ENCODE measurements at regions not wholly inside any gene's neighbourhood (a gene's known extent, or its start where the extent isn't known, plus 50 kb on each side); places are given as distances from the start of the nearest gene placed in this dataset.

- Histone ChIP-seq H3K9me3 (no peaks in the 10 kb centered on the region), H3K27ac (no peak overlapping the region), H3K27me3 (ENCODE audit: low read depth) (no peaks in the 10 kb centered on the region), H3K36me3 (no peaks in the 10 kb centered on the region), H3K4me3 (no peak overlapping the region), H3K4me1 (no peaks in the 10 kb centered on the region)
- intact Hi-C loops (cut with DNase I), result no loop called here
- no peak for ATAC-seq
- TF ChIP-seq CTCF (IDR thresholded peaks at IDR 0.05), result no peak
- DNase-seq, result no peak
Measured at GRCh38 chr6:93790981-93791380, 371.6 kb upstream of the EPHA7 start.

GRCh38 chr6:93789532-93789931, 370.2 kb upstream of the EPHA7 start:
- DNase-seq (no peak), ATAC-seq (no peak)
- Histone ChIP-seq H3K27ac (no peak overlapping the region), H3K4me3 (no peak overlapping the region), H3K9me3 (no peaks in the 10 kb centered on the region), H3K36me3 (no peaks in the 10 kb centered on the region), H3K4me1 (no peaks in the 10 kb centered on the region), H3K27me3 (ENCODE audit: low read depth) (no peaks in the 10 kb centered on the region)
- TF ChIP-seq CTCF (IDR thresholded peaks at IDR 0.05), result no peak
- intact Hi-C loops (cut with DNase I), result no loop called here

GRCh38 chr6:93787841-93788240, 368.5 kb upstream of the EPHA7 start:
- Histone ChIP-seq H3K36me3 (no peaks in the 10 kb centered on the region), H3K4me1 (no peaks in the 10 kb centered on the region), H3K4me3 (no peak overlapping the region), H3K9me3 (no peaks in the 10 kb centered on the region), H3K27ac (no peak overlapping the region), H3K27me3 (ENCODE audit: low read depth) (no peaks in the 10 kb centered on the region)
- ATAC-seq (no peak), DNase-seq (no peak)
- intact Hi-C loops (cut with DNase I), result no loop called here
- no peak for TF ChIP-seq CTCF (IDR thresholded peaks at IDR 0.05)

- ATAC-seq, result no peak
- no peak overlapping the region for H3K27ac ChIP-seq
- H3K9me3 ChIP-seq, result no peaks in the 10 kb centered on the region
- H3K36me3 ChIP-seq, result no peaks in the 10 kb centered on the region
- H3K4me1 ChIP-seq, result no peaks in the 10 kb centered on the region
- DNase-seq, result no peak
- TF ChIP-seq CTCF (IDR thresholded peaks at IDR 0.05), result no peak
- no peaks in the 10 kb centered on the region for H3K27me3 ChIP-seq (ENCODE audit: low read depth)
- H3K4me3 ChIP-seq, result no peak overlapping the region
- intact Hi-C loops (cut with DNase I), result no loop called here
Measured at GRCh38 chr6:93786474-93787330, 367.3 kb upstream of the EPHA7 start.

- H3K4me1 ChIP-seq, result no peaks in the 10 kb centered on the region
- no peaks in the 10 kb centered on the region for H3K36me3 ChIP-seq
- H3K27me3 ChIP-seq (ENCODE audit: low read depth), result no peaks in the 10 kb centered on the region
- ATAC-seq (no peak), DNase-seq (no peak)
- H3K27ac ChIP-seq, result no peak overlapping the region
- no peak for TF ChIP-seq CTCF (IDR thresholded peaks at IDR 0.05)
- no peaks in the 10 kb centered on the region for H3K9me3 ChIP-seq
- no peak overlapping the region for H3K4me3 ChIP-seq
- intact Hi-C loops (cut with DNase I), result no loop called here
Measured at GRCh38 chr6:93785694-93786030, 366.3 kb upstream of the EPHA7 start.
